Superior temporal gyrus (tissue), 1 donor: ENCODE measurements at regions not wholly inside any gene's neighbourhood (a gene's known extent, or its start where the extent isn't known, plus 50 kb on each side); places are given as distances from the start of the nearest gene placed in this dataset.
"Not testable (repeated sequence)": the region's sequence is repeated elsewhere in the genome, so short reads cannot be mapped to it uniquely, and the experiment has no call there.

ENCODE experiments used
- DNase-seq: peaks from one replicate; pipeline ENCODE4 v3.0.0-alpha.2; 2016; ENCODE audit errors: extremely low spot score

DNA sequence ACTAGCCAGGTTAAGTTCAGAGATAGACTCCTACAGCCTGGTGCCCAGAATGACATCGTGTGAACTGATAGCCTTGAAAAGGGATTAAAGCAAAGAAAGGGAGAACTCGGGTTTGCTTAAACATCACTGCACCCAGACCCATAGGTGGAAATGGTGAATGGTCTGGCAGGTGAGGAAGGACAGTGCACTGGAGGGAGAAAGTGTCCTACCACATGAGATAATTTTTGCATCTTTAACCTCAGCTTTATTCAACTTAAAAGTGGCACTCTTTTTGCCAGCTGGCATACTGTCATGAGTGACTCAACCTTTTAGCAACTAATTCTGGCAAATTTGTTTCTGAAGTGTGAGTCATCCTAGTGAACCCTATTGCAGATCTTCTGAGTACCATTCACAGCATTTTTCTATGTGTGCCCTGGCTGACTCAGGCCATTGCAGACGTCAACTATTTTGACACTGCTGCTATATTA lies 53.0 kb upstream of the DAPP1 start:
- peak; percentile 56 for DNase-seq

DNA sequence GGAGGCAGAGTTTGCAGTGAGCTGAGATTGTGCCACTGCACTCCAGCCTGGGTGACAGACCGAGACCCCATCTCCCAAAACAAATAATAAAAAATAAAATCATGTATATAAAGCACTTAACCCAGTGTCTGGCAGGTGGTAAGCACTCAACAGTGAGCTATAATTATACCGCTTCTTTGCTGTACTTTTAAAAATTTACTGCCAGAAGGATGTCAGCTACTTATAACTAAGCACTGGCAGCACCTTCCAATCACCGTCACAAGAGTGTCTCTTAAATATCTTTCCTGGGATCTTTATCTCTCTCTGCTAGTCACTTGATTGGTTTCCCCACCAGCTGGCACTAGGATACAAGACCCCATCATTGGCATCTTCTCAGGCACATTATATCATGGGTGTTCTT lies 53.9 kb upstream of the DAPP1 start:
- DNase-seq = no peak

DNA sequence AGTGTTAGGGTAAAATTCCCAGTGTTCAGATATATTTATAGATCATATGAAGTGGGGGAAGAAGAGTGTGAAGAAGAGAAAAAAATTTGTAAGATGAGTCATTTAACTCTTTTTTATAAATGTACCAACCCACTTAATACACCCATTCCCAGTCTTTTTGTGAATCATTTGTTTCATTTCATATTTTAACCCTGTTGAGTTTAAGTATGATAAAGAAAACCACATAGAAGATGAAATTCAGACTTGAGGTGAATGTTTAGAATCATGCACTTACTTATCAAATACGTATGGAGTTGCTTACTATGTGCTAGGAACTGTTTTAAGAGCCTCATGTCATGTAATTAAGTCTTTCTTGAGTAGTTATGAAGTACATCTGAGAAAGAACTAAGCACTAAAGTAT lies 56.6 kb upstream of the DAPP1 start:
- DNase-seq = peak; percentile 45

DNA sequence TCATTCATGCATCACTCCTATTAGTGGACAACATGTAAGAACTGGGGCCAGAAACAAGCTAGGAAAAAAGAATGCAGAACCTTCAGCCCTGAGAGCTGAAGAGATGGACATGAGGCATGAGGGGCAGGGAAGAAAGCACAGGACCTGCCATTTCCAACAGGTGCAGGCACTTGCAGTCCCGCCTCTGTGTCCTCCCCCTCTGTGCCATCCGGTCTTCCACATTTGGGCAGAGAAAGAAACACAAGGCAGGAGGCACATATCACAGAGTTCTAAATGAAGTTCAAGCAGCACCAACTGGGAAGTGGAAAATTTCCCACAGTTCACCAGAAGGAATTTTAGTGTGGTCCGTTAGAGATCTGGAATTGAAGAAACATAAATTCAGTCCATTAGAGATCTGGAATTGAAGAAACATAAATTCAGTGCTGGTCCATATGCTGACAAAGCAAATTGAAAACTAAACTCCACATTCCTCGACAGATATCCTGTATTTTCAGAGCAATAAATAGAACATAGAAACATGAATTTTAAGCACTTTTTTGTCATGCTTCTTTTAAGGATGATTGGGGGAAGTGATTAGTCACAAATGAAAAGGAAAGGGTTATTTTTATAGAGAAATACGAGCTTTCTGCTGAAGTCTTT lies 57.2 kb upstream of the DAPP1 start:
- DNase-seq = no peak

- peak; percentile 53 for DNase-seq
Measured at GRCh38 chr4:99755223-99755944, 61.2 kb upstream of the DAPP1 start.

DNA sequence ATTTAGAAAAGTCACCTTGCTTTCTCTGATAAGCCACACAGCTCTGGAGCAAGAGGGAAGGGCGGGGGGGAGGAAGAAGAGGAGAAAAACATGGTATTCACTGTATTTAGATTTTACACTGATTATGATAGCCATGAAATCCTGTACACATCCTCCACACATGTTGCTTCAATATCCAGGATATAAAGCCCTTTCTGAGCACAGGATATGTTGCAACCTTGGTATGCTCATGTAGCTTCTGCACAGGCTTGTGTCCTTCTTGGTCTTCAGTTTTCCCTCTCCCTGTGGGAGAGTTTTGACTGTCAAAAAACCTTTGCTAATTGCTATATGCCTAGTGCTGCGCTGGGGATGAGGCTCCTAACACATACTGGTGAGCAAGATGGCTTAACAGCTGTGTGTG lies 61.9 kb upstream of the DAPP1 start:
- DNase-seq = peak; percentile 29

GRCh38 chr4:99753931-99754330 lies 62.7 kb upstream of the DAPP1 start:
- no peak for DNase-seq

DNA sequence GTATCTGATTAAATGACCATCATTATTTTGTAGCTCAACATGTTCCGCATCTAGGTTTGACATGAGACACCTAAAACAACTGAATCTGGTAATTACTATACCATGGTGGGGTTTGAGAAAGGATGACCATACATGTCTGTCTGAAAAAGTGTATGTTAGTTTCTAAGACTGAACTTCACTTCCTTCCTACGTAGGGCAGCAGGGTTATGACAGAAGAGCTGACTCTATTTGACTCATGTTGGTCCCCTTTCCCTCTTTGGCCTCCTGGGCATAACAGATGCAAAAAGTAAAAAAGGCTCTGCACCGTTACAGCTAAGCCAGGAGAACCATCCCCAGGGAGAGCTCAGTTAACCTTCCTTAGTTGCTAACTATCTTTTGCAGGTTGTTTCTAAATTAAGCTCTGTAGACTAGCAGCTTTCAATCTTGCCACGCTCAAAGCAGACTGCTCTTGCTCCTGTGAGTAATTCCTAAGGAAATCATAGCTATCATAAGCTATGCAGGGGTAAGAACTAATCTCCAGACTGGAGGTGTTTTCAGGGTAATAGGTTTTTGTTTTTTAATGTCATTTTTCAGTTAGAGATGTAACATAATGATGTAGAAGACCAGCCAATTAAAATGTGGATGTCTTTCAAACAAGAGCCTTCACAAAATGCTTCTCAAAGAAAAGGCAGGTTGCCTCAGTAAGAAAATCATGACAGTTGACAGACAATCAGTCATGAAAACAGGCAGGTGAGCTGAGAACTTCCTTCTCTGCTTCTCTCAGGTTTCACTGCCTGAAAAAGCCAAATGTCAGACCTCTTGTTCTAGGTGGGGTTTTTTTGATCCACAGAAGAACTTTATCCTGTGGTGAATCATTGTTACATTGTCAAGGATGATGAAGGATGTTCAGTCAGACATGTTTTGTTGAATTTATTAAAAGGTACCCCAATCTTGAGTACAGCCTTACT lies 66.9 kb upstream of the DAPP1 start:
- DNase-seq = no peak

DNA sequence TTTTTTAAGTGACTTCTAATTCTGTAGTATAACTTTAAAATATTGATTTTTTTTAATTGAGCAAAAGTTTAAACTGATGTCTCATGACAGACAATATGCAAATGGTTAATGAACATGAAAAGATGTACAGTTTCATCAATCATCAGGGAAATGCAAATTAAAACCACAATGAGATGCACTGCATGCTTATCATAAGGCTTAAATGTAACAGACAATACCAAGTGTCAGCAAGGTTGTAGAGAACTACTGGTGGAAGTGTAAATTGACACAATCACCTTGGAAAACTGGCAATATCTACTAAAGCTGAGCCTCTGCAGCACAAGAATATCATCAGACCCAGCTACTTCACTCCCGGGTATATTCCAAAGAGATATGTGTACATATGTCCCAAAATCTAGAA lies 70.2 kb upstream of the DAPP1 start:
- no peak for DNase-seq

DNA sequence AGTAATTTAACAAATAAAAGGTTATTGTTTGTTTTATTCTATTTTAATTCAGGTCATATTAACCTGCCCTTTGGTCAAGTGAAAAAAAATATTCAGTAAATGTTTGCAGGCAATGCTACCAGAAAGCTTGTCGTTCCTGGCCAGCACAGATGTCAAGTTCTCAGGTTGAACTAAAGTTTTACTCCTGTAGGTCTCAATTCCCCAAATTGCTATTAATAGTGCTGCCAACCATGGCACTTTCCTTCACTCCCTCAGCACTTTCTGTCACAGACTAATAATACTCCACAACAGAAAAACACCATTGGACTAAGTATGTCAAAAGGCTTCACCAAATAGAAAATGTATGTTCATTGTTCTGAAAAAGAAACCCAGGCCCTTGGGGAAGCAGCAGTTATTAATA lies 79.2 kb upstream of the C4orf54 start:
- DNase-seq = no peak

DNA sequence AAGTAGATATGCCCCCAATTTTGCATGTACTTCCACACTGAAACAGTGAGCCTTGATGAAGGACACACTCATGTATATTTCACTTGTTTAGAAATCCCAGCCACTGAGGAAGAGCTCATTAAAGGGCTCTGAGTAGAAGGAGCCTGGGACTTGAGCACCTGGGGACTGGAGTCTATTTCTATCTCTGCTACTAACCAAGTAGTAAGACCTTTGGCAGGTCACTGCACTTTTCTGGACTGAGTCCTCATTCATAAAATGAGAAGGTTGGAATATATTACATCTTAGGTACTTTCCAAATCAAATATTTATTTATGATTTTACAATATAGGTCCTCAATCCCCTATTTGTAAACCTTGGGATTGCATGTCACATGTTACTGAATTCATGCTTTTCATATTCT lies 78.2 kb upstream of the C4orf54 start:
- DNase-seq = no peak

- no peak for DNase-seq
Measured at GRCh38 chr4:99734583-99735322, 77.1 kb upstream of the C4orf54 start.

DNA sequence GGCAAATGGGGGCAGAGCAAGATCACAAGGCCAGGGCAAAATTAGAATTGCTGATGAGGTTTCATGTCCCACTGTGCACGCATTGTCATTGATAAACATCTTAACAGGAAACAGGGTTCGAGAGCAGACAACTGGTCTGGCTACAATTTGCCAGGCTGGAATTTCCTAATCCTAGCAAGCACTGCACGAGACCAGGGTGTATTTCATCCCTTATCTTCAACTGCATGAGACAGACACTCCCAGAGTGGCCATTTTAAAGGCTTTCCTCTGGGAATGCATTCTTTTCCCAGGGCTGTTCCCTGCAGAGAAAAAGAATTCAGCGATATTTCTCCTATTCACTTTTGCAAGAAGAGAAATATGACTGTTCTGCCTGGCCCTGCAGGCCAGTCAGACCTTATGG lies 75.8 kb upstream of the C4orf54 start:
- not testable (repeated sequence) for DNase-seq

GRCh38 chr4:99729186-99729585 lies 71.6 kb upstream of the C4orf54 start:
- no peak for DNase-seq

GRCh38 chr4:99724067-99724466 lies 66.4 kb upstream of the C4orf54 start:
- no peak for DNase-seq

DNA sequence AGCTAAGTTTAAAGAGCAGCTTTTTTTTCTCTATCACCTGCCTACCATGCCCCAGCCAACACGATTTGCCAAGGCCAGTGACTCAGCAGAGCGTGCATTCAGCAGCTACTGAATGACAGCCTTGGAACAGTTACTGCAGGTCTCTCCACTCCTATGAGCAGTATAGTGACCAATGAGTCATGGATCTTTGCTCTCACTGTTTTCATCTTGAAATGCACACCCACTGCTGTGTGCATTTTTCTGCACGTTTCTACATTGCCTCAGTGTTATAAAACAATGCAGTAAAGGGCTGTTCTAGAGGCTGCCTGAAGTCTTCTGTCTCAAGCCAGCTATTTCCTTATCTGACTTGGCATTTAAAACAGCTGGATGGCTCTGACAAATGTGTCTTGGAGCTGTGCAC lies 66.0 kb upstream of the C4orf54 start:
- peak; percentile 49 for DNase-seq

DNA sequence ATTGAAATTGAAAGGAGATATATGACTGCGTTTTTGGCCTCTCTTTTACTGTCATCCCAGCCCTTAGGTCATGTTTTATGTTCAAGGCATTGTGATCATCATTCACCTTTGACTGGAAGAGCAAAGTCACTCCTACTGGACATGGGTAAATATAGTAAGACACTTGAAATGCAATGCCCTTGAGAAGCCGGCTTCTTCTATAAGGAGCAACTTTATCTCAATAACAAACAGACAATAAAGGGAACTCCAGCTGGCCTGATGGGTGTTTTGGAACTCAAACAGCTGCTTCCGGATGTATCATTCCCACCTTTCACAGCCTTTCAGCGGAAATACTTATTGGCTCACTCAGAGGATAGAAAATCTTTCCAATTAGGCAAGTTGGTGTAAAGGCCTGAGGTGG lies 65.1 kb upstream of the C4orf54 start:
- no peak for DNase-seq

GRCh38 chr4:99722006-99722405 lies 64.4 kb upstream of the C4orf54 start:
- DNase-seq = no peak

DNA sequence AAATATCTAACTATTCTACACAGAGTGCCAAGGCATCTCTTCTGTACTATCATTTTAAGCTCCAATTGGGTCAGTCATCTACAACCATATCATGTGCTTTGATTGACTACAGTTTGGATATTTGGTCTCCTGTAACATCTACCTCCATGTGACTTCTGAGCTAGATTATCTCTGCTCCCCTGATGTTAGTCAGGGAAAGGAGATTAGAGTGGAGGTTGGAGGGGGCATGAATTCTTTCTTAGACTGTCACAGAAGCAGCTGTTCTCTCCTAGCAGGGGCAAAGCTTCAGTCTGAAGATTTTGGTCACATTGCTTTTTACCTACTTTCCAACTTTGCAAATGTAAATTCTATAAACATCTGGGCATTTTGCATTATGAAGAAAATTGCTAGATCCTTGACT lies 62.6 kb upstream of the C4orf54 start:
- DNase-seq = no peak

- DNase-seq = no peak
Measured at GRCh38 chr4:99716996-99717395, 59.4 kb upstream of the C4orf54 start.

- DNase-seq = no peak
Measured at GRCh38 chr4:99715286-99715685, 57.7 kb upstream of the C4orf54 start.

- DNase-seq = no peak
Measured at GRCh38 chr4:99714179-99714578, 56.6 kb upstream of the C4orf54 start.
